HEK293 (cell line): ENCODE measurements at regions not wholly inside any gene's neighbourhood (a gene's known extent, or its start where the extent isn't known, plus 50 kb on each side); places are given as distances from the start of the nearest gene placed in this dataset.

Experiments
- CTCF ChIA-PET: fragments of 350-600 bp; formaldehyde crosslinking; extraction: SDS; loops from one replicate; lab custom pipeline; 2021; ENCODE audit warnings: antibody characterized with exemption; lab: Yijun Ruan, JAX
- POLR2A ChIA-PET: fragments of 300-600 bp; formaldehyde crosslinking; extraction: SDS; loops from one replicate; lab custom pipeline; 2020; ENCODE audit warnings: antibody characterized with exemption, inconsistent platforms; lab: Yijun Ruan, JAX
- H3K27ac ChIP-seq: fragments of 200-500 bp; sonication (Bioruptor generic); 2 replicates; pipeline ENCODE4 v1.5.1; 2014; ENCODE audit warnings: low read depth, low read length, control low read depth, inconsistent platforms; ENCODE audit errors: extremely low read depth
- H3K36me3 ChIP-seq, 2 experiments: fragments of 200-500 bp in 1 of 2; sonication (Bioruptor generic) in 1 of 2; 1 replicate in 1 of 2; 2 replicates in 1 of 2; pipeline ENCODE4 v1.5.1; 2014 to 2017; ENCODE audit warnings: inconsistent platforms in 2 of 2, low read length in 2 of 2; ENCODE audit not compliant: control insufficient read depth in 2 of 2, insufficient read depth in 1 of 2
- H3K4me1 ChIP-seq: fragments of 200-500 bp; sonication (Bioruptor generic); 2 replicates; pipeline ENCODE4 v1.5.1; 2014; ENCODE audit warnings: mild to moderate bottlenecking, low read length, inconsistent platforms; ENCODE audit not compliant: control insufficient read depth, insufficient read depth
- H3K4me3 ChIP-seq: 2 replicates; pipeline ENCODE4 v1.5.1; 2011; ENCODE audit warnings: low read depth, mild to moderate bottlenecking, control low read depth, low read length, moderate library complexity
- H3K9me3 ChIP-seq: fragments of 200-500 bp; sonication (Bioruptor generic); 2 replicates; pipeline ENCODE4 v1.5.1; 2014; ENCODE audit warnings: low read depth, low read length, inconsistent platforms; ENCODE audit not compliant: control insufficient read depth, insufficient read depth
- BCL11B ChIP-seq: fragments of 450-650 bp; formaldehyde crosslinking; IDR thresholded peaks from 2 replicates; pipeline ENCODE4 v1.5.1; 2016; ENCODE audit warnings: low read depth, missing biosample characterization, missing genetic modification characterization
- GLI4 ChIP-seq: fragments of 450-650 bp; formaldehyde crosslinking; IDR thresholded peaks from 2 replicates; pipeline ENCODE4 v1.5.1; 2016; ENCODE audit warnings: missing biosample characterization, missing genetic modification characterization
- GLIS1 ChIP-seq: fragments of 450-650 bp; formaldehyde crosslinking; IDR thresholded peaks from 2 replicates; pipeline ENCODE4 v1.5.1; 2016; ENCODE audit warnings: missing biosample characterization, missing genetic modification characterization
- GLIS2 ChIP-seq: fragments of 450-650 bp; formaldehyde crosslinking; IDR thresholded peaks from 2 replicates; pipeline ENCODE4 v1.5.1; 2016; ENCODE audit warnings: missing biosample characterization, missing genetic modification characterization
- HOXD13 ChIP-seq: sonication (generic); formaldehyde crosslinking; IDR thresholded peaks from 2 replicates; pipeline ENCODE4 v1.8.0; 2022; ENCODE audit warnings: missing genetic modification reagents, borderline replicate concordance
- KLF1 ChIP-seq: fragments of 450-650 bp; formaldehyde crosslinking; IDR thresholded peaks from 2 replicates; pipeline ENCODE4 v1.5.1; 2016; ENCODE audit warnings: missing biosample characterization, missing genetic modification characterization
- KLF10 ChIP-seq: fragments of 450-650 bp; IDR thresholded peaks from 2 replicates; pipeline ENCODE4 v1.5.1; 2018; ENCODE audit warnings: missing biosample characterization, mild to moderate bottlenecking, missing genetic modification characterization
- KLF9 ChIP-seq: fragments of 450-650 bp; formaldehyde crosslinking; IDR thresholded peaks from 2 replicates; pipeline ENCODE4 v1.5.1; 2016; ENCODE audit warnings: missing biosample characterization, missing genetic modification characterization, low read depth
- MYNN ChIP-seq: fragments of 450-650 bp; formaldehyde crosslinking; IDR thresholded peaks from 2 replicates; pipeline ENCODE4 v1.5.1; 2016; ENCODE audit warnings: missing biosample characterization, missing genetic modification characterization, borderline replicate concordance
- OVOL3 ChIP-seq: fragments of 450-650 bp; formaldehyde crosslinking; IDR thresholded peaks from 2 replicates; pipeline ENCODE4 v1.5.1; 2016; ENCODE audit warnings: missing biosample characterization, missing genetic modification characterization
- REST ChIP-seq: fragments of 450-650 bp; formaldehyde crosslinking; IDR thresholded peaks from 2 replicates; pipeline ENCODE4 v1.5.1; 2016; ENCODE audit warnings: missing biosample characterization, missing genetic modification characterization
- SP3 ChIP-seq: fragments of 450-650 bp; formaldehyde crosslinking; IDR thresholded peaks from 2 replicates; pipeline ENCODE4 v1.5.1; 2016; ENCODE audit warnings: missing biosample characterization, missing genetic modification characterization
- ZBTB48 ChIP-seq: fragments of 450-650 bp; formaldehyde crosslinking; IDR thresholded peaks from 2 replicates; pipeline ENCODE4 v1.5.1; 2016; ENCODE audit warnings: missing biosample characterization, missing genetic modification characterization
- ZBTB8A ChIP-seq: fragments of 450-650 bp; formaldehyde crosslinking; IDR thresholded peaks from 2 replicates; pipeline ENCODE4 v1.5.1; 2016; ENCODE audit warnings: missing biosample characterization, missing genetic modification characterization
- ZEB2 ChIP-seq: fragments of 450-650 bp; formaldehyde crosslinking; IDR thresholded peaks from 2 replicates; pipeline ENCODE4 v1.5.1; 2016; ENCODE audit warnings: missing biosample characterization, missing genetic modification characterization
- ZFHX2 ChIP-seq: fragments of 450-650 bp; formaldehyde crosslinking; conservative IDR thresholded peaks from 2 replicates; pipeline ENCODE4 v1.5.1; 2016; ENCODE audit warnings: missing biosample characterization, missing genetic modification characterization
- ZFP37 ChIP-seq: fragments of 450-650 bp; formaldehyde crosslinking; IDR thresholded peaks from 2 replicates; pipeline ENCODE4 v1.5.1; 2016; ENCODE audit warnings: missing biosample characterization, missing genetic modification characterization
- ZNF16 ChIP-seq: fragments of 450-650 bp; formaldehyde crosslinking; IDR thresholded peaks from 2 replicates; pipeline ENCODE4 v1.5.1; 2016; ENCODE audit warnings: low read depth, missing biosample characterization, missing genetic modification characterization
- ZNF175 ChIP-seq: fragments of 450-650 bp; formaldehyde crosslinking; IDR thresholded peaks from 2 replicates; pipeline ENCODE4 v1.5.1; 2016; ENCODE audit warnings: missing biosample characterization, missing genetic modification characterization
- ZNF202 ChIP-seq: fragments of 450-650 bp; formaldehyde crosslinking; IDR thresholded peaks from 2 replicates; pipeline ENCODE4 v1.5.1; 2016; ENCODE audit warnings: missing biosample characterization, missing genetic modification characterization, borderline replicate concordance
- ZNF302 ChIP-seq: fragments of 450-650 bp; formaldehyde crosslinking; IDR thresholded peaks from 2 replicates; pipeline ENCODE4 v1.5.1; 2016; ENCODE audit warnings: missing biosample characterization, missing genetic modification characterization, low read depth
- ZNF366 ChIP-seq: fragments of 450-650 bp; formaldehyde crosslinking; conservative IDR thresholded peaks from 2 replicates; pipeline ENCODE4 v1.5.1; 2016; ENCODE audit warnings: missing biosample characterization, missing genetic modification characterization
- ZNF423 ChIP-seq: fragments of 450-650 bp; formaldehyde crosslinking; IDR thresholded peaks from 2 replicates; pipeline ENCODE4 v1.5.1; 2016; ENCODE audit warnings: missing biosample characterization, missing genetic modification characterization
- ZNF513 ChIP-seq: fragments of 450-650 bp; IDR thresholded peaks from 2 replicates; pipeline ENCODE4 v1.5.1; 2018; ENCODE audit warnings: missing biosample characterization, missing genetic modification characterization
- ZNF548 ChIP-seq: fragments of 450-650 bp; formaldehyde crosslinking; IDR thresholded peaks from 2 replicates; pipeline ENCODE4 v1.5.1; 2016; ENCODE audit warnings: missing biosample characterization, missing genetic modification characterization
- ZNF549 ChIP-seq: fragments of 450-650 bp; IDR thresholded peaks from 2 replicates; pipeline ENCODE4 v1.5.1; 2018; ENCODE audit warnings: missing biosample characterization, missing genetic modification characterization, mild to moderate bottlenecking, inconsistent platforms, moderate library complexity
- ZNF560 ChIP-seq: fragments of 450-650 bp; formaldehyde crosslinking; IDR thresholded peaks from 2 replicates; pipeline ENCODE4 v1.5.1; 2017; ENCODE audit warnings: missing biosample characterization, missing genetic modification characterization, borderline replicate concordance
- ZNF654 ChIP-seq: fragments of 450-650 bp; formaldehyde crosslinking; IDR thresholded peaks from 2 replicates; pipeline ENCODE4 v1.5.1; 2016; ENCODE audit warnings: low read depth, missing biosample characterization, missing genetic modification characterization
- TF ChIP-seq, protein P1 (sequence below): fragments of 450-650 bp; formaldehyde crosslinking; IDR thresholded peaks from 2 replicates; pipeline ENCODE4 v1.5.1; 2016; ENCODE audit warnings: missing biosample characterization, missing genetic modification characterization

DNA sequence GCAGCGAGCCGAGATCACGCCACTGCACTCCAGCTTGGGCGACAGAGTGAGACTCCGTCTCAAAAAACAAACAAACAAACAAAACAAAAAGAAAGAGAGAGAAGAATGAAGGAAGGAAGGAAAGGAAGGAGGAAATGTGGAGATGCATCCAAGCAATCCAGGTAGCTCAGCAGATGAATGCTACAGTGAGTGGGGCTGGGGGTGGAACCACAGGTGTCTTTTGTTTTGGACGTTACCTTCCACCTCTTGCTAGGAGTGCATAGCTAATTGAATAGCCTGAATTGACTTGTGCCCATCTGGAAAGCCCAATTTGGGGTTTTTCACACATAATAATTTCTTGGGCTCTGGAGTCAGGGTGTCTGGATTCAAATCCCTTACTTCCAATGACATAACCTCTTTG, 66.0 kb upstream of the GTF3A start:
- CTCF ChIA-PET = interaction anchor here (0.6 to 5.7 kb wide), 17 partner anchors 17 to 909 kb away, joined by 3 to 124 read pairs (median 4); no protein-coding TSS in a partner anchor
- Histone ChIP-seq H3K4me3 (no peak overlapping the region), H3K36me3 (no peaks in the 10 kb centered on the region), H3K4me1 (no peaks in the 10 kb centered on the region), H3K9me3 (no peaks in the 10 kb centered on the region), H3K27ac (no peak overlapping the region)
- POLR2A ChIA-PET = interaction anchor here (1.3 kb wide), 1 partner anchor 412 kb away, joined by 5 read pairs; no protein-coding TSS in a partner anchor
- TF ChIP-seq ZNF175 (tag by site-specific recombination) (no peak), ZNF302 (tag by site-specific recombination) (no peak), ZNF366 (peak; percentile 14; the same call in 1 of the 2 replicates)
- TF ChIP-seq, all 188 proteins: peak for 1

GRCh38 chr13:27359199-27359821, 65.1 kb upstream of the GTF3A start:
- ChIA-PET POLR2A (interaction anchor here (1.3 kb wide), 1 partner anchor 413 kb away, joined by 5 read pairs; no protein-coding TSS in a partner anchor), CTCF (interaction anchor here (0.6 to 5.7 kb wide), 32 partner anchors 16 to 910 kb away, joined by 3 to 124 read pairs (median 3); no protein-coding TSS in a partner anchor)
- Histone ChIP-seq H3K36me3 (no peaks in the 10 kb centered on the region), H3K4me1 (no peaks in the 10 kb centered on the region), H3K27ac (no peak overlapping the region), H3K4me3 (no peak overlapping the region), H3K9me3 (no peaks in the 10 kb centered on the region)
- TF ChIP-seq, protein P1, sequence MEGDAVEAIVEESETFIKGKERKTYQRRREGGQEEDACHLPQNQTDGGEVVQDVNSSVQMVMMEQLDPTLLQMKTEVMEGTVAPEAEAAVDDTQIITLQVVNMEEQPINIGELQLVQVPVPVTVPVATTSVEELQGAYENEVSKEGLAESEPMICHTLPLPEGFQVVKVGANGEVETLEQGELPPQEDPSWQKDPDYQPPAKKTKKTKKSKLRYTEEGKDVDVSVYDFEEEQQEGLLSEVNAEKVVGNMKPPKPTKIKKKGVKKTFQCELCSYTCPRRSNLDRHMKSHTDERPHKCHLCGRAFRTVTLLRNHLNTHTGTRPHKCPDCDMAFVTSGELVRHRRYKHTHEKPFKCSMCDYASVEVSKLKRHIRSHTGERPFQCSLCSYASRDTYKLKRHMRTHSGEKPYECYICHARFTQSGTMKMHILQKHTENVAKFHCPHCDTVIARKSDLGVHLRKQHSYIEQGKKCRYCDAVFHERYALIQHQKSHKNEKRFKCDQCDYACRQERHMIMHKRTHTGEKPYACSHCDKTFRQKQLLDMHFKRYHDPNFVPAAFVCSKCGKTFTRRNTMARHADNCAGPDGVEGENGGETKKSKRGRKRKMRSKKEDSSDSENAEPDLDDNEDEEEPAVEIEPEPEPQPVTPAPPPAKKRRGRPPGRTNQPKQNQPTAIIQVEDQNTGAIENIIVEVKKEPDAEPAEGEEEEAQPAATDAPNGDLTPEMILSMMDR (tag by site-specific recombination) = peak; percentile 62; the same call in 1 of the 2 replicates
- TF ChIP-seq ZNF366 (peak; percentile 36), HOXD13 (CRISPR knock-in tag) (no peak), OVOL3 (tag by site-specific recombination) (no peak), KLF9 (tag by site-specific recombination) (no peak), GLI4 (tag by site-specific recombination) (no peak), KLF1 (tag by site-specific recombination) (no peak), ZNF16 (no peak), ZFHX2 (no peak), BCL11B (tag by site-specific recombination) (no peak), ZNF202 (tag by site-specific recombination) (no peak), GLIS1 (no peak), ZFP37 (tag by site-specific recombination) (no peak), ZNF560 (tag by site-specific recombination) (no peak), ZNF513 (tag by site-specific recombination) (no peak), MYNN (tag by site-specific recombination) (no peak), REST (no peak), ZNF549 (tag by site-specific recombination) (no peak), SP3 (no peak), GLIS2 (tag by site-specific recombination) (no peak), ZNF548 (tag by site-specific recombination) (no peak), ZEB2 (tag by site-specific recombination) (no peak), ZNF423 (tag by site-specific recombination) (no peak), KLF10 (no peak), ZNF654 (peak; percentile 90), ZBTB48 (tag by site-specific recombination) (peak; percentile 49; the same call in 1 of the 2 replicates), ZBTB8A (no peak)
